ENCODE measurements at regions not wholly inside any gene's neighbourhood (a gene's known extent, or its start where the extent isn't known, plus 50 kb on each side); places are given as distances from the start of the nearest gene placed in this dataset.
"Not testable (repeated sequence)": the region's sequence is repeated elsewhere in the genome, so short reads cannot be mapped to it uniquely, and the experiment has no call there.

DNA sequence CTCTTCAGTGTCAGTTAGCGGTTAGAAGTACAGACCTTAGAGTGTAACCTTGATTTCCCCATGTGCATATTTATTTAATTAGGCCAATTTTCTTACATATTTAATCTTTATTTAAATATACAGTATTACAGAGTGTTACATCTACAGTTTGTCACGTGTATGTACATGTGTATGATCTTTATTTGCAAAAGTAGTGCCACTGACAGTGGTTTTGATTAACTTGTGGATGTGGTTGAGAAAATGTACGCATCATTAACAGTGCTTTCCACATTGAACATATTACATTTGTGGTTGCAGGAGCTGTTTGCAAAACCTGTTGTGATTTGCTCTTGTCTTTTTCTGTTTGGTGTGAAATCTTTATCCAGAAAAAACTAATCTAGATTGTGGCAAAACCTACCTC, 535.5 kb downstream of the FLRT2 start:
- H3K27me3 Mint-ChIP-seq (ENCODE audit: unreplicated experiment) = no peaks in the 10 kb centered on the region
- no peaks in the 10 kb centered on the region for H3K36me3 Mint-ChIP-seq (ENCODE audit: unreplicated experiment)
- no peak overlapping the region for H3K4me3 Mint-ChIP-seq (ENCODE audit: unreplicated experiment)
- TF ChIP-seq, protein P1, sequence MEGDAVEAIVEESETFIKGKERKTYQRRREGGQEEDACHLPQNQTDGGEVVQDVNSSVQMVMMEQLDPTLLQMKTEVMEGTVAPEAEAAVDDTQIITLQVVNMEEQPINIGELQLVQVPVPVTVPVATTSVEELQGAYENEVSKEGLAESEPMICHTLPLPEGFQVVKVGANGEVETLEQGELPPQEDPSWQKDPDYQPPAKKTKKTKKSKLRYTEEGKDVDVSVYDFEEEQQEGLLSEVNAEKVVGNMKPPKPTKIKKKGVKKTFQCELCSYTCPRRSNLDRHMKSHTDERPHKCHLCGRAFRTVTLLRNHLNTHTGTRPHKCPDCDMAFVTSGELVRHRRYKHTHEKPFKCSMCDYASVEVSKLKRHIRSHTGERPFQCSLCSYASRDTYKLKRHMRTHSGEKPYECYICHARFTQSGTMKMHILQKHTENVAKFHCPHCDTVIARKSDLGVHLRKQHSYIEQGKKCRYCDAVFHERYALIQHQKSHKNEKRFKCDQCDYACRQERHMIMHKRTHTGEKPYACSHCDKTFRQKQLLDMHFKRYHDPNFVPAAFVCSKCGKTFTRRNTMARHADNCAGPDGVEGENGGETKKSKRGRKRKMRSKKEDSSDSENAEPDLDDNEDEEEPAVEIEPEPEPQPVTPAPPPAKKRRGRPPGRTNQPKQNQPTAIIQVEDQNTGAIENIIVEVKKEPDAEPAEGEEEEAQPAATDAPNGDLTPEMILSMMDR (IDR thresholded peaks at IDR 0.05; ENCODE audit: partially characterized antibody, unreplicated experiment) = no peak
- no peaks in the 10 kb centered on the region for H3K9me3 Mint-ChIP-seq (ENCODE audit: unreplicated experiment)
- no peak for DNase-seq
- H3K27ac Mint-ChIP-seq (ENCODE audit: unreplicated experiment) = no peak overlapping the region
- H3K4me1 Mint-ChIP-seq (ENCODE audit: low read depth, unreplicated experiment) = peaks cover 4% of the 10 kb centered on the region

DNA sequence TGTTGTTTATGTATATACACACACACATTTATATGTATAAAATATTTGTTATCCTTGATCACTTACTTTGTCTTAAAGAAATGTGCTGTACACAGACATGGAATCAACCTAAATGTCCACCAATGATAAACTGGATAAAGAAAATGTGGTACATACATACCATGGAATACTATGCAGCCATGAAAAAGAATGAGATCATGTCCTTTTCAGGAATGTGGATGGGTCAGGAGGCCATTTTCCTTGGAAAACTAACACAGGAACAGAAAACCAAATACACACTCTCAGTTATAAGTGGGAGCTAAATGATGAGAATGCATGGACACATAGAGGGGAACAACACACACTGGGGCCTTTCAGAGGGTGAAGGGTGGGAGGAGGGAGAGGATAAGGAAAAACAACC, 534.7 kb downstream of the FLRT2 start:
- H3K27ac Mint-ChIP-seq (ENCODE audit: unreplicated experiment); H3K4me3 Mint-ChIP-seq (ENCODE audit: unreplicated experiment); DNase-seq; H3K9me3 Mint-ChIP-seq (ENCODE audit: unreplicated experiment); H3K4me1 Mint-ChIP-seq (ENCODE audit: low read depth, unreplicated experiment); H3K36me3 Mint-ChIP-seq (ENCODE audit: unreplicated experiment); H3K27me3 Mint-ChIP-seq (ENCODE audit: unreplicated experiment): not testable (repeated sequence)

DNA sequence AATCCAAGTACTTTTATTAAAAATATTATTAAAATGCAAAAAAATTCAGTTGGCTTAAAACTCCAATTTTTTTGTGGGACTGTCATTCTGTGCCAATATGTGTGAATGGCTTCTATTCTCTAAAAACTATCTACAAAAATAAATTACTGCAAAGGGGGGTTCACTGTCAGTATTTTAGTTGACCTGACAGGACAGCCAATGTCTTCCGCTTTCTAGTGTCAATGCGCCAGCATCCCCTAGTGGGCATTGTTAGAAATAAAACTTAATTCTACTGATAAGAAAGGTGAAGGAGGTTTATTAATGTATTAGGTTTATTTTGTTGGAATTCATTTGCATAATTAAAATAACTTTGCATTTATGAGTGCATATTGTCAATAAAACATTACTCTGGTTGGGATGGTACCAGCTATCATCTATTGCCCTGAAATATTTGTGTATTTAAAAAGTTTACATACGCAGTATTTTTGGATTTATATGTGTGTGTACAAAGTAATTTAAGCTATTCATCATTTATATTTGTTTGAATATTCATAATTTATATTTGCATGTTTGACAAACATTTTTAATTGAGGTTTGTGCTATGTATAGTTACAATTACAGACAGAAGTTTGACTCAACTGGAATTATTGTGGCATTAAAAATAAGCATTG, 527.2 kb downstream of the FLRT2 start:
- peaks cover 5% of the 10 kb centered on the region for H3K36me3 Mint-ChIP-seq (ENCODE audit: unreplicated experiment)
- no peaks in the 10 kb centered on the region for H3K27me3 Mint-ChIP-seq (ENCODE audit: unreplicated experiment)
- no peak overlapping the region for H3K27ac Mint-ChIP-seq (ENCODE audit: unreplicated experiment)
- no peak overlapping the region for H3K4me3 Mint-ChIP-seq (ENCODE audit: unreplicated experiment)
- H3K4me1 Mint-ChIP-seq (ENCODE audit: low read depth, unreplicated experiment) = peaks cover 17% of the 10 kb centered on the region
- H3K9me3 Mint-ChIP-seq (ENCODE audit: unreplicated experiment) = peaks cover 3% of the 10 kb centered on the region
- TF ChIP-seq, protein P1 (IDR thresholded peaks at IDR 0.05; ENCODE audit: partially characterized antibody, unreplicated experiment) = peak; percentile 88
- peak; percentile 58 for DNase-seq

DNA sequence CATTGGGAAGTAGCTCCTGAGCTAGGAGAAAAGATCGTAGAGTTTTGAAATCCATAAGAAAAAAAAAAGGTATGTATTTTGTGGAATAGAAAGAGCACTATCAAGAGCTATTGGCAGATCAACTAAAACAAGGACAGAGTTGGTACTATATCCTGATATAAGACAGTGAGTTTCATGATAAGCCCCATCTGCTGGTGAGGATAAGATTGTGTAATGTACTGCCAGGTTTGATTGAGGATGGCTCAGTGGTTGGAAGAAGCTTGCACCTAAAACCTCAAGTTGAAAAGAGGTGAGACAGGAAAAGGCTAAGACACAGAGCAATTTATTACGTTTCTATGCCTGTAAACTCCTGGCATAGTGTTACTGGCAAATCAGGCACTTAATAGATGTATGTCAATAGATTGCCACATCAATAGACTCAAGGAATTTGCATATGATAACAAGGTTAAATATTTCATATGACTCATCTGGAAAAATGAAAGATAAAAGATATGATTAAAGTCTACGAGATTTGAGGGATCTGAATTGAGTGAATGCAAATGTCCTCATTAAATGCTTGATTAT, 525.6 kb downstream of the FLRT2 start:
- H3K27me3 Mint-ChIP-seq (ENCODE audit: unreplicated experiment) = no peaks in the 10 kb centered on the region
- peak overlapping the region; percentile 6 for H3K27ac Mint-ChIP-seq (ENCODE audit: unreplicated experiment)
- peaks cover 5% of the 10 kb centered on the region for H3K36me3 Mint-ChIP-seq (ENCODE audit: unreplicated experiment)
- DNase-seq = no peak
- peaks cover 13% of the 10 kb centered on the region for H3K4me1 Mint-ChIP-seq (ENCODE audit: low read depth, unreplicated experiment)
- TF ChIP-seq, protein P1 (IDR thresholded peaks at IDR 0.05; ENCODE audit: partially characterized antibody, unreplicated experiment) = no peak
- H3K9me3 Mint-ChIP-seq (ENCODE audit: unreplicated experiment) = peaks cover 3% of the 10 kb centered on the region
- H3K4me3 Mint-ChIP-seq (ENCODE audit: unreplicated experiment) = no peak overlapping the region

DNA sequence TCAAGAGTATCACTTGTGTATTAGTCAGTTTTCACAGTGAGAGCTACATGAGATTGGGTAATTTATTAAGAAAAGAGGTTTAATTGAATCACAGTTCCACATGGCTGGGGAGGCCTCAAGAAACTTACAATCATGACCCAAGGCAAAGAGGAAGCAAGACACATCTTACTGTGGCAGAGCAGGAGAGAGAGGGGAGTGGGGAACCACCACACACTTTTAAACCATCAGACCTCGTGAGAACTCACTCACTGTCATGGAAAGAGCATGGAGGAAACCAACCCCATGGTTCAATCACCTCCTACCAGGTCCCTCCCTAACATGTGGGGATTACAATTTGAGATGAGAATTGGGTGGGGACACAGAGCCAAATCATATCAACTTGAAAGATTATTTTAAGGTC, 522.9 kb downstream of the FLRT2 start:
- Mint-ChIP-seq H3K27ac (ENCODE audit: unreplicated experiment) (no peak overlapping the region), H3K36me3 (ENCODE audit: unreplicated experiment) (peaks cover 5% of the 10 kb centered on the region), H3K4me3 (ENCODE audit: unreplicated experiment) (no peak overlapping the region), H3K4me1 (ENCODE audit: low read depth, unreplicated experiment) (peaks cover 10% of the 10 kb centered on the region), H3K27me3 (ENCODE audit: unreplicated experiment) (no peaks in the 10 kb centered on the region), H3K9me3 (ENCODE audit: unreplicated experiment) (peaks cover 3% of the 10 kb centered on the region)
- no peak for DNase-seq
- TF ChIP-seq, protein P1 (IDR thresholded peaks at IDR 0.05; ENCODE audit: partially characterized antibody, unreplicated experiment) = no peak

Data from glutamatergic neuron (in vitro differentiated cells).